CD4-positive, alpha-beta T cell treated with Interleukin-2 at 100 ng/mL for 4 hours (primary cell): ENCODE measurements at regions not wholly inside any gene's neighbourhood (a gene's known extent, or its start where the extent isn't known, plus 50 kb on each side); places are given as distances from the start of the nearest gene placed in this dataset.

Source experiments
- DNase-seq: peaks from one replicate; pipeline ENCODE4 v3.0.0-alpha.2; 2020; ENCODE audit warnings: low spot score

DNA sequence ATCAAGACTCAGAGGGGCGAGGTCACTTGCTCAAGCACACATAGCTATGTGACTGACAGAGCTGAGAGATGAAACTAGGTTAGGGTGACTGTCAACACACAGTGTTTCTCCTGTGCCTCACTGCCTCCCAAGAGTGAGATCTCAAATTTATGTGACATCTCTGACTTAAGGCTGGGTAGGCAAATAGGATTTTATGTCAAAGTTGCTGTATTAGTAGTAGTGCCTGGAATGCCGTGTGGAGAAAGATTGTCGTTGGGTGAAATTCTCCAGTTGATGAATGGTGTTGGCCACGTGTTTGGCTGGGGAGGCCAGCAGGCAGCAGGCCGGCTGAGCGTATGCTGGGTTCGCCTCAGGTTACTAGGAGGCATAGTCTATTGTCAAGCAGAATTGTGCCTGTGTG is 148.3 kb upstream of the BMPER start:
- no peak for DNase-seq

DNA sequence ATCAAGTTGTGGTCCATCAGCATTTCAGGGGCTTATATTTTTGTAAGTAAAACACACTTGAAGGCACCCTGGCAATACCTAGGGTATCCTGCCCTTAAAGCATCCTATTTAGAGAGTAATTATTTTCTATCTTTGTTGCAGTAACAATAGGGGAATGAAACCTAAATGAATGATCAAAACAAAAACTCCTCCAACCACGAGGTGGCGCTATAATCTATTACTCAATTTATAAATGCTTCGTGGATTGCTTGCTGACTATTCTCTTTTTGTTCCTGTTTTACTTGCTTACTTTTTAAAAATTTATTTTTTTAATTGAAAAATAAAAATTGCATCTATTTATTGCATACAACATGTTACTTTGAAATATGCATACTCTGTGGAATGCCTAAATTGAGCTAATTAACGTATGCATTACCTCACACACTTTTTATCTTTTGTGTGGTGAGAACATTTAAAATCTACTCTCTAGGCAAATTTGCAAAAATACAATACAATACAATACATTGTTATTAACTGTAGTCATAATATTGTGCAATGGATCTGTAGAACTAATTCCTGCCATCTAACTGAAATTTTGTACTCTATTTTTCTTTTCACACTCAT is 147.7 kb upstream of the BMPER start:
- DNase-seq, result peak; percentile 2

DNA sequence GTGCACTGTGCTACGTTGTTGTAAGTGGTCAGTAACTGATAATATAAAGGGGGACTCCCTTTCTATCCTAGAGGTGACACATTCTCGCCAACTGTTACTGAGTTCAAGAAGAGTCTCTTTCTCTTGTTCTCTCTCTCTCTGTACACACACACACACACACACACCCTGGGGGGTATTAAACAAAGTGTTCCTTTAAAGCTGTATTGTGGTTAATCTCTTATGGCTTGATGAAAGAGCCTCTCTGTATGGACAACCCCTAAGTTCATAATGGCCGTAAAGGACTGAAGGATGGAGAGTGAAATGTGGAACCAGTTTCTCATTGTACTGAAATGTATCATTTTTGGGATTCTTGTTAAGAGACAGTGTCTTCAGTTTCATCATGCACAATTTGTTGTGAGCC is 145.2 kb upstream of the BMPER start:
- no peak for DNase-seq

DNA sequence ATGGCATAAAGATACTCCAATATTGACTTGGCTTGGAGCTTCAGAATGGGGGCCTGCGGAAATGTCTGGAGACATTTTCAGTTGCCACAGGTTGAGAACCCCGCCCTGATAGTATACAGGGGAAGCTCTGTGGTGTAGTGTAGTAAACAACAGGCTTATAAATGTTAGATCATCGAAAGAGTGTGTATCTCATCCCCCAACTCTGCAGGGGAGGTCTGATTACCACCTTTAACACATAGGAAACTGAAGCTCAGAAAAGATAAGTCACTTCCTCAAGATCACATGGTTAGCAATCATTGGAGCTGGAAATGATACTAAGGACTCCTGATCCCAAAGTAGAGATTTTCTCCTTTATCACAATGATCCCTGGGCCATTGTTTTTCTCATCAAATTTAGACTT is 144.5 kb upstream of the BMPER start:
- no peak for DNase-seq

DNA sequence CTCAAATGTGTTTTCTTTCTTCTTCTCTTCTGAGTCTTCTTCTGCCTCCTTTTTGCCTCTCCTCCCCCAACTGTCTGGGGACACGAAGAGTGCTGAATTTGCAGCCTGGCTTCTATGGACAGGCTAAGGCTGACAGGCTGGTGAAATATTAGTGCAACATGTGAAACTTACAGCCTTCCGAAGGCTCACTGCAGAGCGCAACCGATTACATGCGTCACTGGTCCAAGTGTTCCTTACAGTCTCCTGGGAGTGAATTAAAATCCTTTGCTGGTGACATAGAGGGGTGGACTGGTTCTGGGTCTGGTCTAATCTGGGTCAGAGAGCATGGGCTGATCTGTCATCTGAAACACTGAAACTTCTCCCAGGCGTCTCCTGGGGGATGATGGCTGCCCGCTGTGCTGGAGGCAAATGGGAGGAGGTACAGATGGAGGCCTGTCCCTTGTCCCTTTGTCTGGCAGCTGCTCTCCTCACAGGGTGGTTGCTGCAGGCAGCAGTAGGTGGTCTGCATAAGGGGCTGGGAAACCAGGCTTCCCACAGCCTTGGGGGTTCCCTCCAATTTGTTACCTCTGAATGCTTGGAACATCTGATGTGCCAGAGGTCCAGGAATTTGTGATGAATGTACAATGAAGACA is 143.8 kb upstream of the BMPER start:
- DNase-seq, result no peak

DNA sequence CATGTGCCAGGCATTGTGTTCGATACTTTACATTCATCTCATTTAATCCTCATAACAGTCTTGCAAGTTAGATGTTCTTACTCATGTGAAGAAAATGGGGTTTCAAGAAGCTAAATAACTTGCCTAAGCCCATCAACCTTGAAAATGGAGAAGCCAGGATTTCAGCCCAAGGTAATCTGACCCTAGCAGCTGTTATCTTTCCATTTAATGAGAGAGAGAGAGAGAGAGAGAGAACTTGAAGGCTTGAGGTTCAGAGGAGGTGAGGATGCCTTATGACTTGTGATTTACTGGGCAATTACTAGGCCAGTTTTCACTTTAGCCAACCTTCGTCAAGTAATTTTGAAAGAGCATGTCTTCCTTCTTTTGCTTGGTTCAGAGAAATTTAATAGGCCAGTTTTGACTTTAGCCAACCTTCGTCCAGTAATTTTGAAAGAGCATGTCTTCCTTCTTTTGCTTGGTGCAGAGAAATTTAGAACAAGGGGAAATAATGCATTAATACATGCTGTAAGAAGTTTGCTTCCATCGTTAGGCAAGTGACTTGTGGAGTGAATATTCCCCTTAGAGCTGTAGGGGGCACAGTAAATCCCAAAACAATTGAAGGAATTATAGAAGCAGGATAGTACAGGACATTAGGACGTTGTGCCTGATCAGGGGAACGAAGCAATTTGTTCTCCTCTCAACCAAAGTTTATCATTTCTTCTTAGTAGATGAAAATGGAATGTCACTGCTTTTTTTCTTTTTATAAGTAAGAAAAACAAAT is 143.0 kb upstream of the BMPER start:
- no peak for DNase-seq

DNA sequence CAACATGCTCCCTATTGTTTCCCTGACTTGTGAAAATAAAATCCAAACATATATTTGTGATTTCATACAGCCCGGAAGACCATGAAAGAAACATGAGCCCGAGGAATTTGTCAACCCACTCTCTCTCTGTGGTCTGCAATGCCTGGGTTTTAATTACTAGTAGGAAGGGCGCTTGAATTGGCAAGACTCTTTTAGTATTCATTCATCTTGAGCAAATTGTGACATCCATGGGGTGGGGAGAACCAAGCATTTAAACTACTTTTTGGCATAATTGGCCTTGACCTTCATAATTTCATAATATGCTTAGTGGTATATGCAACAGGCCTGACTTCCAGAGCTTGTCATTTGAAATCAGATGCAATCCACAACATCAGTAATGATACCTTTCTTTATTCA is 142.4 kb upstream of the BMPER start:
- no peak for DNase-seq

DNA sequence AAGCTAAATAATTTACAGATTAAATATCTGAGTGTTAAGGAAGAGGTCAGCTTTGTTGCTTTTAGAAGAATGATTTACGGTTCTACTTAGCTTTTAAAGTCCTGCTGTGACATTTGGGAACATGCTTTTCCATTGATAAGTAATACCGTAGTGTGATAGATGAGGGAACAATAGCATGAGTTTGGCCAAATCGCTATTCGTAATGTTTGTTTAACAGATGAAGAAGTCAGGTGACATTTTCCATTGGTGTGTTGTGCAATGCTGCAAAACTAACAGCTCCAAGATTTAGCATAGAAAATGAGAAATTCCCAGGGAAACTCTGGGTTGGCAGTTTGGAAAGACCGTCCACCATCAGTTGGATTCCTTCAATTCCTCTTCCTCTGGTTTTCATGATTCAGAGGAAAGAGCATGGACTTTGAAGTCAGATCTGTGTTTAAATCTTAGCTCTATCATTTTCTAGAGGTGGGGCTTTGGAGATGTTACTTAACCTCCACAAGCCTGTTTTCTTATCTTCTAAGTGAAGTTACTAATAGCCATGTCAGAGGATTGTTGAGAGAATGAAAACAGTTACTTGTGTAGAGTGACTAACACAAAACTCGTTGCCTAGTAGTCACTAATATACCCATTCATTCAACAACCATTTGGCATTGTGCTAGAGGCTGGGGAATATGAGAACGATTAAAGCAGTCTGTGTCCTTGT is 140.4 kb upstream of the BMPER start:
- DNase-seq, result no peak

DNA sequence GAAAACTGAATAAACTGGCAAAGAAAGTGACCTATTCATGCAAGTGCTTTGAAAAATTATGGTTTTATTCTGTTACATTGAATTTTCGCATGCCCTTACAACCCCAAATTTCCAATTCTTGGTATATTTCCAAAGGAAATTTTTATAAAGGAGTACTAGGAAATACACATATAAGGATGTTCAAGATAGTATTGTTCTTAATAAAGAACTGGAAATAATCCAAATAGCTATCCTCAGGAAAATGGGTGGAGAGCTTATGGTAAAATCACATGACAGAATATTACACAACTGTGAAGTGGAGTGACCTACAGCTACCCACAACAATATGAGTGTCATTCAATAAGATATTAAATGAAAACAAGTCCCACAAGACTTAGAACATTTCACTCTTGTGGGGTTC is 138.9 kb upstream of the BMPER start:
- DNase-seq, result no peak

DNA sequence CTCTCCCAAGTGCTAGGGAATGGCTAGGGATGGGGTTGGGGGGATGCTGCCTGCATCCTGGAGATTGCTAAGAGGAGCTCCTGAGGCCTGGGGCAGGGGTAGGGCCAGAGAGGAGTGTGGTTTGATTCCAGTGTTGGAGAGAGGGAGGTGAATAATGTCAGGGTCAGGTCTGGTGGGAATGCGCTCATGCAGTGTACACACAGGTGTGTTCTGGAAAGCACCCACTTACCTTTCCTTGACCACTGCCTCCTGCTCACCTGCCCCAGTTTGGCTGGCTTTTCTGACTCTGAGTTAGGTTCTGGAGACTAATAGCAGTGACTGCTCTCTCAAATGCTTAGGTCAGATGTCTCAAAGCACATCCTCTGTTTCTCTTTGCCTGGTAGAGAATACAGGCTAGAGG is 135.4 kb upstream of the BMPER start:
- no peak for DNase-seq

DNA sequence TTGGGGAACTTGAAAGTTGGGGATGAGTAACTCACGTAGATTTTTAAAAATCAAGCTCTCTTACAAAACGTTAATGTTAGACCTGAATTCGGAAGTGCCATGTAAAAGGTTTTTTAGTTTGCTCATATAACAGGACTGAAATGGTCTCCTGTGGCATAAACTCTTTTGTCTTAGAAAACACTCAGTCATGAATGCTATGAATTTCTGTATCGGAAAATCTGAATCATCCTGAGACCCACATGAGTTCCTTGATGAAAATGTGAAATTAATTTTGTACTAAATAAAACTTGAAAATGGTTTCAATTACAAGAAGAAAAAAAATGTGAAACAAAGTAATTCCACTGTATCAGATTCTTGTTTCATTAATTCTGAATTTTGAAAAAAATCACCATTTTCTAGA is 134.8 kb upstream of the BMPER start:
- DNase-seq, result no peak

DNA sequence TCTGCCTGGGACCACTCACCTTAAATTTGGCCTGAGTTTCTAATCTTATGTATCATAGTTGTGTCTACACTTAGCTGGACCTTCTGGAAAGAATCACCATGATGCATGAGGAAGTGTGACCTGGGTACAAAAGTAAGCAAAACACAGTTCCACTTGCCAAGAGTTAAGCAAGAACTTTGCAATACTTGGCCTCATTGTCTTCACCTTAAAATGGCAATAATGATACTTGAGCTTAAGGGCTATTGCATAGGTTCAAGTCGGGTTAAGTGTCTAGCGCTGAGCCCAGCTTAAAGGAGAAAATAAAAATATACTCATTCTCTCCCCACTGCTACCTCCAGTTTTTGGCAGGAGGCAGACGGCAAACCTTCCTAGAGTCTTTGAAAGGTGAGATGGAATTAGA is 133.9 kb upstream of the BMPER start:
- no peak for DNase-seq

DNA sequence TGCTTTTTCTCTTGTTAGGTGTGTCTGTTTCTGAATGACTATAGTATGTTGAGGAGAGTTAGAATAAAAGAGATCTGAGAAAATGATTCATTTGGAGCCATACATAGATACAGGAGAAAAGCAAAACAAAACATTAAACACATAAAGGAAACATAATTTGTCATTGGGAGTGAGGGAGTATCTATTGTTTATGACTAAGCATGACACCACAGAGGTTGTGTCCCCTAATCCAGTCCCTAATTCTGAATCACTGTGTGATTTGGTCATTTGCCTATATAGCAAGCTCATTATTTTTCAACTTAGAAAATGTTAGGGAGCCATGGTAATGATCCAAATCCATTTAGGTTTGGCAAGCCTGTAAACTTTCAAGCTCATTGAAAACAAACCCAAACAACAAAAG is 132.3 kb upstream of the BMPER start:
- no peak for DNase-seq

DNA sequence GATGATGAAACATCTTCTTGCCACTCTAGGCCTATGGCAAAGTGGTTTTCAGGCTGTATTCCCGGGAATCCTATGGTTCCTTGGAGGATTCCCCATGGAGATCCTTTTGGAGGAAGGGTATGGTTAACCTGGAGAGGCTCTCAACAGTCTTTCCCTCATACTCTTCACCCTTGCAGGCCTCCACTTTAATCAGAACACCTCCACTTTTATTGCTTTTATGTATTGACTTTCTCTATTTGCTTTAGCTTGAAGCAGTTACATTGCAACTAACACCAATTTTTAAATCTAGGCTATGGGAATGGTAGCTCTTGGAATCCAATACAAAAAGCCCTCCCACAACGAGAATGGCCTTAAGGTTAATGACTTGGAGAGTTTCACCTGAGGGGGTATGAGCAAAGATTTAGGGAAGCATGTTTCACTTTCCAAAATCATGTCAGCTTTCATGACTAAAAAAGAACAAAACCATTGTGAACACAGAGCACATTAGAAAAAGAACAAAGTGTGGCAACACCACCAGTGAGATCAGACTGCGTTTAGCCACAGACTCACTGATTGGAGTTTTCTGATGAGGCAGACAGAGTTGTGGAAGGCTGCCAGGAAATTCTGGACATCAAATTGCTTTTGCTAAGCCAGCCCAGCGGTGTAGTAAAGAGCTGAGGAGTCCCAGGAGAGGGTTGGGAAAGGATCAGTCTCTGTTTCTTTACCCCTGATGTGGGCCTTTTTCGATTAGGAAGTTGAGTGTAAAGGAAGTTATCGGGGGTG is 130.4 kb upstream of the BMPER start:
- no peak for DNase-seq

DNA sequence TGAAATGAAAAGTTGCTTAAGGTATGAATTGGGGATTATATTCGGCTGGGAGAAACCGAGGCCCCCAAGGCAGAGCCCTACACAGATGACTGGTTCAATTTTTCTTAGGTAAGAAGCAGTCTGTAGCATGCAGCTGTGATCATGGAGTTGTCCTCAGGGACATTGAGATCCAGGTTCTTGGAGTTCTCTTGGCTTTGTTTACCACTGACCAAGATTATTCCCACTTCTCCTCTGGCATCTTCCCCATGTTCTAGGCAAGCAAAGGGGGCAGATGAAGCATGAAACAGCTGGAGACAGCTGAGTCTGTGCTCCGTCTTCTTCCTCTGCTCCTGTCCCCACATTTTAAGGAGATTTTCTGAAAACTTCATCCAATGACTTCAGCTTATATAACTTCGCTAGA is 129.5 kb upstream of the BMPER start:
- DNase-seq, result no peak

DNA sequence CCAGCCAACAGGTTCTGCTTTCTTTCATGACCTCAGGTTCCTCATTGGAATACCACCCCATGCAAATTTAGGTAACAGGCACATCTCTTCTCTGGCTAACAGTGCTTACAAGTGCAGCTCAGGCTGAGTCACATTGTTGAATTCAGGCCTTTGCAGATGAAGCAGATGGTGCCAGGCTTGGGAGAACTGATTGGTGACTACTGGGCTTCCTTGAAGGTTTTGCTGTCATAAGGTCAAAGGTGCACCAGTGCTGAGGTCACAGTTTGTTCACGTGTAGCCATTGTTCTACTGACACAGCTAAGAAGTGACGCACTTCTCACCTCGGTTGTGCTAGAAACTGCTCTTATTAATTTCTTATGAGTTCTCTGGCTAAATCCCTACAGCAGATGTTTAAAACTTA is 128.6 kb upstream of the BMPER start:
- DNase-seq, result no peak

DNA sequence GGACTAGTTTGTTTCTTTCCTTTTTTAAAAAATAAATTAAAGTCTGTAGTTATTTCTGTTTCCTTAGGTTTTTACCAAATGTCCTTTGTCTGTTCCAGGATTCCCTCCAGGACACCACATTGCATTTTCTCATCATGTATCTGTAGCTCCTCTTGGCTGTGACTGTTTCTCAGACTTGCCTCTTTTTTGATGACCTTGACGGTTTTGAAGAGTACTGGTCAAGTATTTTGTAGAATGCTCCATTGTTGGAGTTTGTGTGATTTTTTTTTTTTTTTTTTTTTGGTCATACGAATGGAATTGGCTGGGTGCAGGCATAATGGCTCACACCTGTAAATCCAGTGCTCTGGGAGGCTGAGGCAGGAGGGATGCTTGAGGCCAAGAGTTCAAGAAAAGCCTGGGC is 127.1 kb upstream of the BMPER start:
- DNase-seq, result no peak

DNA sequence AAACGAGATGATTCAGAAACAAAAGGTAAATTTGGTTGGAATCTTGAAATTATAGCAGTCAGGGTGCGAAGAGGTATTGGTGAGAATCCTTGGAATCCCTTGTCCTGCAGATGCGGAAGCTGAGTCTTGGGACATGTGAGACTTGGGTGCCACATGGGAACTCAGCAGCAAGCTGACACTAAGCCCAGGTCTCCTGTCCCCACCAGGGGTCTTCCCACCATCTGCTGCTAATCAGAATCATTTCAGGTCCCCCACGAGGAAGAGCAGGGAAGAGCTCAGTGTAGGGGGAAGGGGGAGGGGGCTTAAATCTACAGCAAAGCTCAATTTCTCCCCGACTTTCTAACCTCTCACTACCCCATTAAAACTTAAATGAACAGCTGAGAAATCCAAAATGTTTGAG is 126.1 kb upstream of the BMPER start:
- no peak for DNase-seq

DNA sequence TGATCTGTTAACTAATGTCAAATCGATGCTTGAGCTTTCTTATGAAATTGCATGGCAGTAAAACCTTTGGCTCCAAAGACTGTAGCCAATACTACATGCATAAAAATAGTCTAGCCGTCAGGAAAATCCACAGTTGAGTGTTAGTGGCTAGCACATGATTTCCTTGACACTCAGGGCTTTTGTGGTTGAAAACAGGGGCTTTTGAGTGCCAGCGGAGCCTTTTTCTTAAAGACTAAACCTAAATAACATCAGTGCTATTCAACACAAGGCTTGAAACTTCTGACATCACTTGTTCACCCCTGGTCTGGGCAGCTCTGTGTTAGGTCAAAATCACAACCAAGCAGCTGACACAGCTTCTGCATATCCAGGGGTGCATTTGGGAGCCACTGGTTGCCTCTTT is 124.2 kb upstream of the BMPER start:
- no peak for DNase-seq

DNA sequence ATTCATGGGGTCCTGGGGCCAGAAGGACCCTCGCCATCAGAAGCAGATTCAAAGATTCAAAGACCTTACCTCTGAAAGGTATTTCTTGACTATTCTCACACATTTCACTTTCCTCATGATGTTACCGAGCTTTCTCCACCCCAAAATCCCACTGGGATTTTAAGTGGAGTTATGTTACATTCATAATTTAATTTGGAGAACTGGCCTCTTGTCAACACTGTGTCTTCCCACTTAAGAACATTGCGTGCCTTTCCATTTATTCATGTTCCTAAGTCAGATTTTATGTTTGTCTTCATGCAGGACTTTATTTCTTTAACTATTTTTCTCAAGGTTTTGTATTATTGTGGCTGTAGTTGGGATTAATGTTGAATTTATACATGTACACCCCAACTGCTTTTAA is 123.5 kb upstream of the BMPER start:
- DNase-seq, result no peak

DNA sequence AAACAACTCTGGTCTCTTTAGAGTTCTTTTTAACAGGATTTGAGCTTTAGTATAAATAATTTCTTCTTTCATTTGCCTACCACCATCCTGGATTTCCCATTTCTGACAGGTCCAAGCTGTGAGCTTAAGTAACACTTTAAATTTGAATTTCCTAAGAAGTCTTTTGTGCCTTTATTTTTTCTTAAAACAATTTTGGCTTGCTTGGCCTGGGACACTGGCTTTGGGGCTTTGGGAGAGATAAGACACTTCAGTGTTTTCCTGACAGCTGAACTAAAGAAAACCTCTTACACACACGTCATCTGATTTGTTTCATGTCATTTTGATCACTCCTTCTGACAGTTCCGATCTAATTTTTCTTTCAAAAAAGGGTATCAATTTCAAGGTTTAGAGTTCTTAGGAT is 121.3 kb upstream of the BMPER start:
- no peak for DNase-seq

DNA sequence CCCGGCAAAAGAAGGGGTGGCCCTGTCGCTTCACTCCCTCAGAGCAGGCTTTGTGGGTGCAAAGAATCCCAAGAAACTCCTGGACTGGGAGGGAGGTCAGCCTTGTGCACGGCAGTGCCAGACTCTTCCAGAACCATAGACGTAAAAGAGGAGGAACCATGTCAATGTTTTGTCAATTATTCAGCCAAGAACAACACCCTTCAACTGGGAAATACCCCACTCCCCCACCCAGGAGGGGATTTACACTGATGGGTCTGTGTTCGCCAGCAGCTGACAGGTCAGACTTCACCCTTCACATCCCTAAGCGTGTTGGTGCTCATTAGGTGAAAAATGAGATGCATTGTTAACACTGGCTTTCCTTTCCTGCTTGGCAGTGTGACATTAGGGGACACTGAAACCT is 116.8 kb upstream of the BMPER start:
- no peak for DNase-seq
